GM06990 (cell line): ENCODE measurements at regions not wholly inside any gene's neighbourhood (a gene's known extent, or its start where the extent isn't known, plus 50 kb on each side); places are given as distances from the start of the nearest gene placed in this dataset.
"Not testable (repeated sequence)": the region's sequence is repeated elsewhere in the genome, so short reads cannot be mapped to it uniquely, and the experiment has no call there.

Source experiments
- DNase-seq: peaks from one replicate; pipeline ENCODE4 v3.0.0-alpha.2; 2011; ENCODE audit not compliant: insufficient read length; ENCODE audit errors: extremely low read depth
- H3K27me3 ChIP-seq: replicated peaks from 2 replicates; pipeline ENCODE4 v1.6.0; 2011; ENCODE audit warnings: low read length; ENCODE audit not compliant: control insufficient read depth, insufficient read depth
- H3K36me3 ChIP-seq: 2 replicates; pipeline ENCODE4 v1.5.1; 2011; ENCODE audit warnings: low read length; ENCODE audit not compliant: control insufficient read depth, insufficient read depth
- H3K4me3 ChIP-seq: replicated peaks from 2 replicates; pipeline ENCODE4 v1.5.1; 2011; ENCODE audit warnings: low read depth, mild to moderate bottlenecking, control low read depth, low read length
- TF ChIP-seq, protein P1 (sequence below): IDR thresholded peaks from 2 replicates; pipeline ENCODE4 v1.5.1; 2011; ENCODE audit warnings: low read length, control low read depth, mild to moderate bottlenecking, inconsistent platforms; ENCODE audit not compliant: insufficient read depth, poor library complexity, severe bottlenecking

DNA sequence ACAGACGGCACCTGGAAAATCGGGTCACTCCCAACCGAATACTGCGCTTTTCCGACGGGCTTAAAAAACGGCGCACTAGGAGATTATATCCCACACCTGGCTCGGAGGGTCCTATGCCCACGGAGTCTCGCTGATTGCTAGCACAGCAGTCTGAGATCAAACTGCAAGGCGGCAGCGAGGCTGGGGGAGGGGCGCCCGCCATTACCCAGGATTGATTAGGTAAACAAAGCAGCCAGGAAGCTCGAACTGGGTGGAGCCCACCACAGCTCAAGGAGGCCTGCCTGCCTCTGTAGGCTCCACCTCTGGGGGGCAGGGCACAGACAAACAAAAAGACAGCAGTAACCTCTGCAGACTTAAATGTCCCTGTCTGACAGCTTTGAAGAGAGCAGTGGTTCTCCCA is 64.5 kb downstream of the SLC30A10 start:
- not testable (repeated sequence) for H3K27me3 ChIP-seq, DNase-seq, H3K36me3 ChIP-seq, H3K4me3 ChIP-seq

DNA sequence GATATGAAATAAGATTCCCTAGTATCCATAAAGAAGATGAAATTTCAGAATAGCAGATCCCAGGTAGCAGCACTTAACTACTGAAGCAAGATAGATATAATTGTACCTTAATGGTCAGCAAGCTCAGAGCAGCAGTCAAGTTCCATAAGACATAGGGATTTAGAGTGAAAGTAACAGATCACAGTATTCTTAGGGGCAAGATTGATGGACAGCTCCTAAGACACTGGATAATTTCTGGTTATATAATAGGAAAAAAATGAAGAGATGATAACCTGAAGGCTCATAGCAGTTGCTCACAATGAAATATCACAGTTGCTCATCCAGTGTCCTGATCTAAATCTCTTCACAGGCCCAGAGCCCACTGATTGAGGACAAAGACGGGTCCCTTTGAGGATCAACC is 66.0 kb downstream of the SLC30A10 start:
- DNase-seq: no peak
- Histone ChIP-seq H3K36me3 (no peaks in the 10 kb centered on the region), H3K27me3 (no peaks in the 10 kb centered on the region), H3K4me3 (no peak overlapping the region)
- TF ChIP-seq, protein P1, sequence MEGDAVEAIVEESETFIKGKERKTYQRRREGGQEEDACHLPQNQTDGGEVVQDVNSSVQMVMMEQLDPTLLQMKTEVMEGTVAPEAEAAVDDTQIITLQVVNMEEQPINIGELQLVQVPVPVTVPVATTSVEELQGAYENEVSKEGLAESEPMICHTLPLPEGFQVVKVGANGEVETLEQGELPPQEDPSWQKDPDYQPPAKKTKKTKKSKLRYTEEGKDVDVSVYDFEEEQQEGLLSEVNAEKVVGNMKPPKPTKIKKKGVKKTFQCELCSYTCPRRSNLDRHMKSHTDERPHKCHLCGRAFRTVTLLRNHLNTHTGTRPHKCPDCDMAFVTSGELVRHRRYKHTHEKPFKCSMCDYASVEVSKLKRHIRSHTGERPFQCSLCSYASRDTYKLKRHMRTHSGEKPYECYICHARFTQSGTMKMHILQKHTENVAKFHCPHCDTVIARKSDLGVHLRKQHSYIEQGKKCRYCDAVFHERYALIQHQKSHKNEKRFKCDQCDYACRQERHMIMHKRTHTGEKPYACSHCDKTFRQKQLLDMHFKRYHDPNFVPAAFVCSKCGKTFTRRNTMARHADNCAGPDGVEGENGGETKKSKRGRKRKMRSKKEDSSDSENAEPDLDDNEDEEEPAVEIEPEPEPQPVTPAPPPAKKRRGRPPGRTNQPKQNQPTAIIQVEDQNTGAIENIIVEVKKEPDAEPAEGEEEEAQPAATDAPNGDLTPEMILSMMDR: no peak

DNA sequence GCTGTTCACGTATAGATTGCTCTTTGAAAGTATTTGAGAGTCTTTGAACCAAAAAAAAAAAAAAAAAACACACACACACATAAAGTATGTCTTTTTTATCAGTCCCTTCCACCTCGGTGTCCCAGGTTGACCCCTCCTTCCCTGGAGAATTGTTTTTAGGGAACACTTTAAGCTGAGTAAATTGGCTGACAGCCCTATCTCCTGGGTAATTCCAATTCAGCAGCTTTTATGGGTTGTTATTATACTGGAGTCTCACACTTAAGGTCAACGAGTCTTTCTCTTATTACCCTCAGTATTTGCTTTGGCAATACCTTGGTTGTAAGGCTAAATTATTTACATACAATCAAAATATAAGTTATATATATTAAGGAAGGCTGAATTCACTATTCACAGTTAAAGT is 69.4 kb downstream of the SLC30A10 start:
- H3K36me3 ChIP-seq: no peaks in the 10 kb centered on the region
- H3K4me3 ChIP-seq: no peak overlapping the region
- no peaks in the 10 kb centered on the region for H3K27me3 ChIP-seq
- TF ChIP-seq, protein P1: no peak
- DNase-seq: no peak

DNA sequence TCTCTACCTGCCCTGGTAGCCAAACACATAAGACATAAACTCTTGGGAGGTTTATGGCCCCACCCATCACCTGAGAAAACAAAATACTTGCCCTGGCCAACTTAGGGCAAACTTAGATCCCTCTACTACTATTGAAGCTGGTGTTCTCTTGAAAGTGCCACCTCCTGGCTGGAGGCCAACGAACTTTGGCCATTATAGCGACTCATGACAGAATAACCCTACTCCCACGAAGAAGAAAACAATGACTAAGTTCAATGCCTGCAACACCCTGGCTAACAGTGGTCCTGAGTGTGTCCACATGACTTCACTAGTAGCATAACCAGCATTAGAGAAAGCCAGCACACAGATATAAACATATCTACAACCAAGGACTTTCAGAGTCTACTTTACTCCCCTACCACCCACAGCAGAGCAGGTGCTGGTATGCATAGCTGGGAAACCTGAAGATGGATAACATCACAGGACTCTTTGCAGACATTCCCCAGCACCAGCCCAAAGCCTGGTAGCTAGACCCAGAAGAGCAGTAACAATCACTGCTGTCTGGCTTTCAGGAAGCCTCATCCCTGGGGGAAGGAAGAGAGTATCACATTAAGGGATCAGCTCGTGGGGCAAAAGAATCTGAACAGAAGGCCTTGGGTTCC is 81.0 kb downstream of the SLC30A10 start:
- no peaks in the 10 kb centered on the region for H3K27me3 ChIP-seq
- DNase-seq: no peak
- TF ChIP-seq, protein P1: no peak
- H3K36me3 ChIP-seq: no peaks in the 10 kb centered on the region
- no peak overlapping the region for H3K4me3 ChIP-seq

DNA sequence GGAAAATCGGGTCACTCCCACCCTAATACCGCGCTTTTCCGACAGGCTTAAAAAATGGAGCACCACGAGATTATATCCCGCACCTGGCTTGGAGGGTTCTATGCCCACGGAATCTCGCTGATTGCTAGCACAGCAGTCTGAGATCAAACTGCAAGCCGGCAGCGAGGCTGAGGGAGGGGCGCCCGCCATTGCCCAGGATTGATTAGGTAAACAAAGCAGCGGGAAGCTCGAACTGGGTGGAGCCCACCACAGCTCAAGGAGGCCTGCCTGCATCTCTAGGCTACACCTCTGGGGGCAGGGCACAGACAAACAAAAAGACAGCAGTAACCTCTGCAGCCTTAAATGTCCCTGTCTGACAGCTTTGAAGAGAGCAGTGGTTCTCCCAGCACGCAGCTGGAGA is 88.8 kb downstream of the SLC30A10 start:
- DNase-seq, H3K27me3 ChIP-seq, H3K36me3 ChIP-seq, H3K4me3 ChIP-seq: not testable (repeated sequence)

GRCh38 chr1:219837994-219838294 is 90.4 kb downstream of the SLC30A10 start:
- Histone ChIP-seq H3K4me3 (no peak overlapping the region), H3K27me3 (no peaks in the 10 kb centered on the region), H3K36me3 (no peaks in the 10 kb centered on the region)
- no peak for DNase-seq
- TF ChIP-seq, protein P1: no peak

DNA sequence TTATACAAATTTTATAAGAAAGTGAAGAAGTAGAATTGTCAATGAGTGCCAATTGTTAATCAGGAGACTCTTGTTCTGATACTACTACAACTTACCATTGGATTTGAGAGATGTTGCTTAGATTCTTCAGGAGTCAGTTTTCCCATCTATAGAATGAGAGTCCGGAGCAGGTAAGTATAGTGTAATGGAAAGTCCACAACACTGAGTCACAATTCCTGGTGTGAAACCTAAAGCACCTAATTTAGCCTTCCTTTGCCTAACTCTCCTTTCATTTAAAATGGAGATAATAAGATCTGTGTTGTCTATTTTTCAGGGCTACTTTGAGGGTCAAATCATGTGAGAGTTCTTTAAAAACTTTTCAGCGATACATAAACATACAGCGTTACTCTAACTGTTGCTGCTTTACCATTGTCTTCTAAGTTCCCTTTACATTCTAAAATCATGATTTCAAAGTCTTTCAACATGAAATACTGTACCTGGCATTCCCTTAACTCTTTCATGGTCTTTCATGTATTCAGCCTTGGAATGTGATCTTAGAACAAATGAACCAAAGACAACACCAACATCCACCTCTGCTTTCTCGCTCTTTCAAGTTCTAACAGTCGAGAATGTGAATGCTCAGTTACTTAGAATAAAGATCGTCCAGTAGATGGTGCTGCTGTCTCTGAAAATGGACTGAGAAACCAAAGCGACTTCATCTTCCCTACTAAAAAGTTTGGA is 90.9 kb downstream of the SLC30A10 start:
- H3K27me3 ChIP-seq: no peaks in the 10 kb centered on the region
- no peak overlapping the region for H3K4me3 ChIP-seq
- no peaks in the 10 kb centered on the region for H3K36me3 ChIP-seq
- TF ChIP-seq, protein P1: peak; percentile 60
- DNase-seq: peak; percentile 8
